GM21515 (cell line): ENCODE measurements at regions not wholly inside any gene's neighbourhood (a gene's known extent, or its start where the extent isn't known, plus 50 kb on each side); places are given as distances from the start of the nearest gene placed in this dataset.

Source experiments
- ATAC-seq: cut with Tn5 transposase; IDR thresholded peaks from one replicate; pipeline ENCODE4 v1.9.1; 2021; ENCODE audit not compliant: unreplicated experiment

GRCh38 chr1:117798550-117798949 is 130.9 kb downstream of the GDAP2 start:
- ATAC-seq, result no peak

- no peak for ATAC-seq
Observed at GRCh38 chr1:117802531-117803257, 126.7 kb downstream of the GDAP2 start.

GRCh38 chr1:117803318-117803717 is 126.1 kb downstream of the GDAP2 start:
- no peak for ATAC-seq

GRCh38 chr1:117809764-117810163 is 119.7 kb downstream of the GDAP2 start:
- no peak for ATAC-seq

GRCh38 chr1:117810553-117810952 is 118.9 kb downstream of the GDAP2 start:
- no peak for ATAC-seq

GRCh38 chr1:117812869-117813511 is 116.4 kb downstream of the GDAP2 start:
- no peak for ATAC-seq
